Kidney capillary endothelial cell (primary cell): ENCODE measurements at regions not wholly inside any gene's neighbourhood (a gene's known extent, or its start where the extent isn't known, plus 50 kb on each side); places are given as distances from the start of the nearest gene placed in this dataset.

ENCODE experiments used
- DNase-seq: peaks from one replicate; pipeline ENCODE4 v3.0.0-alpha.2; 2018; ENCODE audit warnings: low spot score

DNA sequence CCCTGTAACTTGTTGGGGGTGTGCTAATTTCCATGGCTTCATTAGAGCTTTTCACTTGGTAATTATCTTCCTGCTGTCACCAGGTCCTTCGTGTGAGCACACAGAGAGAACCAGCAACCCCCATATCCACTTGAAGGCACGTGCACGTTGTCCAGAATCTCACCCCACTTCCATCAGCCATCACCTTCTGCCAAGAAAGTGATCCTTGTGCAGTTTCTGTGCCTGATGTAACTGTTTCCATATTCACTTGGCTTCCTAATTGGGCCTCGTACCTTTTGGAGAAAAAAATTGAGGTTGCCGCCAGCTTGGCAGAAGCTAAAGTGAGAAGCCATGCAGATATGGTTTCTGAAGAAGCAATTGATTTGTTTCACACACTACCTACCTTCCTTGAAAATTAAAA lies 153.7 kb upstream of the TSHZ2 start:
- DNase-seq, result no peak

DNA sequence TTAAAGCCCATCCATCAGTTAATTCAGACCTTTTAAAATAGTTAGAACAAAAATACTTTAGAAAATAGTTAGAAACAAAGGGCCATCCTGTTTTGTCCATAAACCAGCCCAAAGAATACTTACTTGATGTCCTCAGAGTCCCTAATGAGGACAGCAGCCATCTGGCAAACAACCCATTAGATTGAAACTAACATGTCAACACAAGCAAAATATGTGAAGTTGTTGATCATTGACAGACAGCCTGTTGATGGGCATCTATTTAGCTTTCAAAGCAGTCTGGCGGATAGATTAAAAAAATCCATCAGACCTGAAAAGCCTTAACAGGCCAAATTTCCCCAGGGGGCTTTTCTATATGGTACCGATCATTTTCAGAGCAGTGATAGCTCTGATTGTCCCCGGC lies 154.2 kb upstream of the TSHZ2 start:
- DNase-seq, result no peak

DNA sequence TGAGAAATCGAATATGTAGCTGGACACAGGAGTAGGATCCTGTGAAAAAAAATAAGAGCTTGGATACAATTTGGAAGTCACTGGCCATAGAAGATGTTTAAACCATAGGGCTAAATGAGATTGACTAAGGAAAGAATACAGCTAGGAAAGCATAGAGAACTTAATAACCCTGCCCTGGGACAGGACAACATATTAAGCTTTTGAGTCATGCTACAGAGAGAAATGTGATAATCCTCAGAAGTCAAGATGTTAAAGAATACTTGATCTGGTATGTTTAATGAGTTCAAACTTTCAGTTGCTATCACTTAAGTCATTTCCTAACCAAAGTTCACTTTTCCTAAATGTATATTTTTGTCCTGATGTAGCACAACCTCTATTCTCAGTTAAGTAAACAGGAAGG lies 154.6 kb upstream of the TSHZ2 start:
- DNase-seq, result no peak

DNA sequence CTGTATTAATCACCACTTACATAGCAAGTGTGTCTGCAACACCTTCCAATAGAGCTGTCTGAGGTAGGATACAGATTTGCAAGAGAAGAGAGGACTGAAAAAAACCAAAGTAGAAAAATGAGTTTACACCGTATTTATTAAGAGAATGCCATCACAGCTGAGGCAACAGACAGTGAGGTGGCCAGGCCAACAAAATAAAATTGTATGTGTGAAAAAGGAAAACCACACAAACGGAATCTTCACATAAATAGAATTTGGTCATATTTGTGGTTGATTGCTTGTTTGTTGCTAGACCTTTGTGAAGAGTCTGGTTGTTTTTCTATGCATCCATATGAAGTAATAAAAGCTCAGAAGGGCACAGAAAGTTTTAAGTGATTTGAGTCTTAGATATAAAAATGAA lies 157.8 kb upstream of the TSHZ2 start:
- DNase-seq, result no peak

DNA sequence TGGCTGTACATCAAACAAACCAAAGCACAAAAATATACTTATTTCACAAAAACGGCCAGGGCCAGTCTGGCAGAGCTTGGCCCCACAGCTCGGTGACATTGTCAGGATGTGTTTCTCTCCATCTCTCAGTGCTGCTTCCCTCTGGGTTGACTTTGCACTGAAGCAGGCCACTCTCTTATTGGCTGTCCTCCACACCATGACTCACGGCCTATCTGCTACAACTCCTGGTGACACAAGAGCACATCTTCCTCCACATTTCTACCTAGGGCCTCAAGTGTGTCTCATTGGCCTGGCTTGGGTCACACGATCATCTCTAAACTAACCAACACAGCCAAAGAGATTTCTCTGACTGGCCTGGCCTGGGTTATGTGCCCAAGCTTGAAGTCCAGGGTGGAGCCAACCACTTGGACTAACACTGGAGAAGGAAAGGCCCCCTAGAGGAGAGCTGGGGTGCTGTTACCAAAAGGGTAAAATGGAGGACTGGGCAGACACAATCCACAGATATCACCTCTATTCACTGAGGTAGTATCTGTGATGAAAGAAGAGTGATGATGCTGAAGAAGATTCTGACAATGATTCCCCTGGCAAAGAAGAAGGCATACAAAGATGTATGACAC lies 159.8 kb upstream of the TSHZ2 start:
- DNase-seq, result no peak

DNA sequence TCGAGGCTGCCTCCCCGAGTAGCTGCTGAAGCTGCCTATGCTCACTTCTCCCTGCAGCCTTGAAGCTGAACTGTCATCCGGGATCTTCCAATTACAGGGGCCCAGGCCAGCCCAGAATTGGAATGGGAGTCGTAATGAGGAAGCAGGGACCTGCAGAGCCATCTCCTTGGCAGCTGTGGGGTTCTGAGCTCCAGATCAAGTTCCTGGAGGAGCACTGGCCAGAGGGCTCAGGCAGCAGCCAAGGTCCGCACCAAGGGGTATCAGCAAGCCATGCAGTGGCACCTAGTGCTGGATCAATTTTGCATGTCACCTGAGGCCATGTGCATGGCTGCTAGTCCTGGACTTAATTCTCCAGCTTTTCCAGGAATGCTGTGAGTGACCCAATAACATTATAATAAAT lies 163.2 kb upstream of the TSHZ2 start:
- no peak for DNase-seq

DNA sequence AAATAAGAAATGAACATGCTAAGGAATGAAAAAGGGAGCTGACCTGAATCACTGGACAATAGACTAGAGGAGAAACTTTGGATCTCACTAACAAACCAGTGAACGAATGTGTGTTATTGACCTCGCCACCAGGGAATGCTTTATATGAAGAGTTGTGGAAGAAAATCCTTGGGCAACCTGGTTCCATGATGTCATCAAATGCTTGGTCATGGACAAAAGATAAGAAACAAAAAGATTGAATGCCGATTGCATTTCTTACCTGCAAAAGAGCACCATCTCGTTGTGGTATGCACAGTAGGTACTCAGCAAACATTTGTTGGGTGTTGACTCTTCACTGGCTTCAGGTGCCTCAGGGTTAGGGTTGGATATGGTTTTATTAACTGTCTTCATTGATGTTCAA lies 165.2 kb upstream of the TSHZ2 start:
- no peak for DNase-seq

DNA sequence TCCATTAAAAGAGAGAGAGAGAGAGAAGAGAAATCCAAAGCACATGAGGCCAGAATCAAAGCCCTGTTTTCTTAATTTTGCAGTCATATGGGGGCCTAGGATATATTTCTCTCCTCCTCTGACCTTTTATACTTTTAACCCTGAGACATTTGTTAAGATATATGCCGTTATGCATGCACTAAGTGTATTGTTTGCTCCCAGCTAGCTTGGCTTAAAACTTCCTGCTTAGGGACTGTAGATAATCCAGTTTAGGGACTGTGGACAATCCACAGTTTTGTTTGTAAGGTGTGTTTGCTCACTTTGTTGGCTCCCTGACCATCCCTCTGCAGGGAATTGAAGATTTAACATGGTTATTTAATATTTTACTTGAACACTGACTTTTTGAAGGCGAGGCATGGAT lies 166.3 kb upstream of the TSHZ2 start:
- DNase-seq, result no peak

DNA sequence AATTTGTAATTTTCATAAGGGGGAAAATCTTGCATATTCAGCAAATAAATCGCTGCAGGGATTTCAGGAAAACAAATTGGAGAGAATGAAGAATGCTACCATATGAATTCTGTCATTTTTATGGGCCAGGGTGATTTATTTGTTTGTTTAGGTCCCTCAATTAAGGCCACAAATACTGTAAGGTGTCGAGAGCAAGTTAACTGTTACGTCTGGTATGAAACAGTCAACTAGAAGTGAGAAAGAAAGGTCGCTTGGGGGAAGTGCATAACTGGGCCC lies 166.9 kb upstream of the TSHZ2 start:
- no peak for DNase-seq

DNA sequence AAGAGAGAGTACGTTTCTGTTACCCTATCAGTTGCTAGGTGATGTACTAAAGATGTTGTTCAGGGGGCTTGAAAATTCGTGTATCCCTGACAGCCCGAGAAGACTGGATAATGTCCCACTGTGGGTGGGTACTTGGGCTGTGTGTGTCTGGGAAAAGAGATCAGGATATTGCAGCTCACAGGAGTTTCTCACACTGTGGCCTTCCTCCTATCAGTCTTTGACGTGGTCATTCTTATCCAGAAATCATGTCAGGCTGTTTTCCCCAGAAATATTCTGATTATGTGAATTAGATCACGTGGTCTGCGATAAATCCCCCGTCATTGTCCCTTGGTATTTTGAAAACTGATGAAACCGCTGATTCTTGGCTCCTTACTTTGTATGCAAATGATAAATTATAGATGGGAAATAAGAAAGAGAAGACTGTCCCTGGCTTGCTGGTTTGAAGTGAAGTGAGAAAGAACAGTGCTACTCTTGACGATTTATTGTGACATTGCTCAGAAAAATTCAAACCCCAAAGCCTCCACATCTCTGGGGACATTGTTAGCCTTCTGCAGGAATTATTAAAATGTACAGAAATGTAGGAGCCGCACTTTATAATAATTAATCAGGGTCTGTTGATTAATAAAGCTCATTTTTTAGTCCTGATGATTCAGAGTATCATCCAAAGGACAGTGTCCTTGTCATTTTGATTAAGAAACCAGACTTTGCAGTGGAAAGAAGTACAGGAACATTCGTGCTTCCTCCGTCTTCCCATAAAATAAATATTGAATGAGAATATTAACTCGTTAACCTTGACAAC lies 167.5 kb upstream of the TSHZ2 start:
- DNase-seq, result no peak

DNA sequence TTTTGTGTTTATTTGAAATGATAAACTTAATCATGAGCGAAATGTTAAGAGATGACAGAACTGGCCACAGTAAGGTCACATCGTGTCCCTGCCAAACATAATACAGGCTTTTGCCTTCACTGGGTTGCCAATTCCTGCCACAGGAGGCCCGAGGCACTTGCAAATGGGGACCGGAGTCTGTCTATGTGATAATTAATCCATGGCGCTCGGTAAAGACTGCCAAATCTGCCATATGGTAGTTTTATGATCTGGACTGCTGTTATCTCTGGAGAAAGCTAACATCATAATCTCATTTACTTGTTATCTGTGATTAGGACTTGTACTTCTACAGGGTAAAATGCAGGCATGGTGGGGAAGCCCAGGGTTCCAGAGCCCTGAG lies 170.5 kb upstream of the TSHZ2 start:
- DNase-seq, result no peak

DNA sequence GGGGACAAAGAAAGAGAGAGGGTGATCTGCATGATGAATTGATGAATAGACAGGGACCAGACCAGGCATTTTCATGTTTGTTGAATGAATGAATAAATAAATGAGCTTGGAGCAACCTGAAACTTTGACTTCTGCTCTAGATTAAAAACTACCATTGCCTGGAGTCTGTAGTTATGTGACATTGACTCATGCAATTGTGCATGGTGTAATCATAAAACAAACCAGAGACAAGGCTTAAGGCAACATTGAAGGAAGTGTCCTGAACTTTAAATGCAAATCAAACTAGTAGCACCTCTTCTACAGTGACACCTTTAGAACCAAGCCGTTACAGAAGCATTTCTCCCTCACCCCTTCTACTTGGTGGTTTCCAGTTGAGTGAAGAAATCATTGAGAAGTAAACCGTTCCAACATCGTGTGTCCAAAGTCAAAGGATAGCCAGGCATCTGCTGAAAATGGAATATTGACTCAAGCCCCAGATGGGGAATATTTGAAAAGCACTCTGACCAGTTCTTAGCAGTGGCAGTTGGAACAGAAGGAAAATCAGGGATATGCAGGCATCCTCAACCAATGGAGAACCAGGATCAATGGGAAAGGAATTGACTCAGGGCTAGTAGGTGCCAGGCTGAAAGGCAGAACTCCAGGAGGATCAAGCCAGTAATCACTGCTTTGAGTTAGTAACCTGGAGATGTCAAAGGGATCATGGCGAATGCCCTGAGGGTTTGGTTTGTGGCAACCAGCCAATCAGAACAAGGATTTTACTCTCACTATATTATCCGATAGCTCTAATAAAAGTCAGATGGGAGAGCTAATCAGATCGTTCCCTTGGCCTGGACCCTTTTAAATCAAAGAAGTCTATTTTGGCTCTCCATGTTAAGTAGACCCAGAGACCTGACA lies 171.2 kb upstream of the TSHZ2 start:
- no peak for DNase-seq

DNA sequence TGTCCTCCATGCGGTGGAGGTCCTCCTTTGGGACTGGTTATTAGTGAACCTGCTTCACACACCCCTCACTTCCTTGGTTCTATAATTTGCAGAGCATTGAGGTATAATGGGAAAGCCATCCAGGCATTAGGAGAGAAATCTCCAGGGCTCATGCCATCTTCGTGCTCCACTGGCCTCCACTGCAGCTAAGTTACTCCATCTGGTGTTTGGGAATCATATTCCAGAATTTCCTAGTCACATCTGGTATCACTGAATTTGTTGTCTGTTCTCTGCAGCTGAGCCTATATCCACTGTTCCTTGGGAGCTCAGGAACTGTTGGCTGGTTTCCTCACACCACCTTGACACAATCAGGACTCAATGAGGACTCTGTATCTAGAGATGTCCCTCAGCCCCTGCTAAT lies 173.0 kb upstream of the TSHZ2 start:
- DNase-seq, result no peak

DNA sequence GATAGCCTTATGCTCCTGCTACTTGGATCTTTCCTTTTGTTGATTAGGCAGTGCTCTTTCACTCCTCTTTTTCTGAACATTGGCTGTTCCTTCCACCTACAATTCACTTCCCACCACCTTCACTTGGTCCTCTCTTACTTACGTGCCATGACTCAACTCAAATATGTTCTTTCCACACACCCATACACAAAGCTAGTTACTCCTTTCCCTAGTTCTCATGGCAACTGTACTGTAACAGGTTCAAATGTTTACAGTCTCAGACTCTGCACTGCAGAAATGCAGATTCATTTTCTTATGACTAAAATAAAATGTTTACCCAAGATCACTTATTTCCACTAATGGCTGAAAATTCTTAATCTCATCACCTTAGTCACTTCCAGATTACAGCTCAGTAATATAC lies 174.0 kb upstream of the TSHZ2 start:
- DNase-seq, result no peak

DNA sequence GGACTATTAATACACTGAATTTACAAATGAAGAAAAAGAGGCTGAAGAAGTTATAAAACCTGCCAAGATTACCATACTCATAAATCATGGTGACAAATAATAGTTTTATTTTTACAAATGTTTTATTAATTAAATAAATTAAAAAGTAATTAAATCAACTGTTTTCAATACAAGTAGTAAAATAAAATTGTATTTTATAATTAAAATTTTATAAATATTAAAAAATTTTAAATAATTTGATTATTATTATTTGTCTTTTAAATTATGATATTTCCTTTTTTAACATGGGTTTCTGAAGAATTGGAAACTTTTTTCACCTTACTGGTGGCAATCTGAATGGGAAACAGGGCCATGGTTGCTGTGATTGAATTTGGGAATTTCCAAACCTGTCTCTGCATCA lies 177.3 kb upstream of the TSHZ2 start:
- no peak for DNase-seq

DNA sequence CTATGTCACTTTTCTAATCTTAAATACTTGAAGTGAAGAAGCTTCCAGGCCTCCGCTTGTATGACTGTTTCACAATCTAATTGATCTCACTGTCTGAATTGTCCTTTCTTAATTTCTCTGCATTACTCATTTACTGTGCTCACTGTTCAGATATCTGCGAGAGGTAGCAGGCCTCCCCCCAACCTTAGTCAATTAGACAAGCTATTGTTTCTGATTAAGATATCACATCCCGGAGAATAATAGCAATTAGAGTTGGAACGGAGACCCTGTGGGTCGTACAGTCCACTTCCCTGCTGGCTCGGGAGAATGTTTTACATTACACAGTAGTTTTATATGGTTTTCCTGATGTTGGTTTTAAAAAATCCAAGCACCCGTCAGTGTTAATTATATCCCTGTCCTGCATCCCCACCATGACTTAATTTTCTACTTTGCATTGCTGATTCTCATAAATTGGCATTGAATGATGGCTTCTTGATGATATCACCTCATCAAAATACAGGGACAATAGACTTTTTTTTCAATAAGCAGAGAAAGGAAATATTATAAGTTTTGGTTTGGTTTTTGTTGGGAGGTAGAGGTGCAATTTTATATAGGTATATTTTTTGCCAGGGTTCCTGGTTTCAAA lies 178.7 kb upstream of the TSHZ2 start:
- no peak for DNase-seq

DNA sequence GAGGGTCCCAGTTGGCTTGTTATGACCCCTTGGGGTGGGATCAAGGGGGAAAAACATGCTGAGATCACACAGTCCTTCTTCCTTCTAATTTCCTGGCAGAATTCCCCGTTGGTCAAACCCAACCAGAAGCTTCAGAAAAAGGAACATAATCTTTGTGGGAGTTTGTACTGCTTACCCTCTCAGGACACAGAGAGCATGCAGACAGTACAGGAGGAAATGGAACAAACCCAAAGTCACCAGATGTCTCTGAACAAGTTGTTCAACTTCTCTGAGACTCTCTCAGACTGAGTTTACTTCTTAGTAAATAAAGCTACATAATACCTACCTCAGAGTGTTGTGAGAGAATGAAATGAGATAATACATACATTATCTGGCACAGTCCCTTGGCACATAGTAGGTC lies 181.1 kb upstream of the TSHZ2 start:
- DNase-seq, result no peak

DNA sequence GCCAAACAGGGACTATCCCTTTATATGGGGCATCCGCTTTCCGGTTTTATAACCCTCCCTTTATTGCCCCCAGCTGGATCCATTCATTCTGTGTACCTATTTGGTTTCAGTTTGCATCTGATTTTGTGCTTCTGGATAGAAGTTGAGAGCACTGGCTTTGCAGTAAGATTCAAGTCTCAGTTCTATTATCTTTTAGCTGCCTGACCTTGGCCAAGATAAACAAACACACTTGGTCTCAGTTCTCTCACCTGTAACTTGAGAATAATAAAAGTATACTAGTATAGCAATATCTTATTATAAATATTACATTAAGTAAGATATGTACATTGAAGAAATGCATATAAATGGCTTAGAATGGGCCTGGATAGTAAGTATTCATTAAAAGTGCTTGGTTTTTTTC lies 182.4 kb upstream of the TSHZ2 start:
- no peak for DNase-seq

DNA sequence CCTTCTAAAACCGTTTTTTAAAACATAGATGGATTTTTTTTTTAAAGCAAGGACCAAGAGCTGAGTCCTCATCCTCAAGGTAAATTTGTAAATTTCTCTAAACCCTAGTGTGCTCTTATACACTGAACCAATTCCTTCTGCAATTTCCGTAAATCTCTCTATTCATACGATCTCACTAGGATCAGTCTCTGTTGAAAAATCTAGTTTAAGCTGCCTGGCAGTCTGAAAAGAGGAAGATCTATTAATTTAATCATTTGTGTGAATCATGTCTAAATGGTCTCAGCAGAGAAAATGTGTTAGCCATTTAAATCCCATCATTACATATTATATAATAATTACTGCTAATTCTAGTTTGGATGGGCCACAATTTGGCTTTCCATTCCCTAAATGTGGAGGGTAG lies 184.2 kb upstream of the TSHZ2 start:
- no peak for DNase-seq

DNA sequence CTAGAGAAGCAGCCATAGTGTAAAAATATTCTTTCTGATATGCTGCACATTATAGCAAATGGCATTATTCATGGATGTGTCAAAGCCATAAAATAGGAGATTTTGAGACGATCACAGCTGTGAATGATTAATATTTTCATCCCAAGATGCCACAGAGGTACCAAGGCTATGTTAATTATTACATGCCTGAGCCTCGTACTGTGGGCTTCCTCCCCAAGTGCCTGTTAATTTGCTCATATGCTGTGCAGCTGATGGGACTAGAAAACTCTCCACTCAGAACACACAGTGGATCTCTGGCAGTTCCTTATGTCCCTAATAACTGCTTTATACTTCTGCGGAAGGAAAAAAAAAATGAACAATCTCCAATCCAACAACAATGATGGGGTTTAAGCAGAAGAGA lies 184.9 kb upstream of the TSHZ2 start:
- no peak for DNase-seq

DNA sequence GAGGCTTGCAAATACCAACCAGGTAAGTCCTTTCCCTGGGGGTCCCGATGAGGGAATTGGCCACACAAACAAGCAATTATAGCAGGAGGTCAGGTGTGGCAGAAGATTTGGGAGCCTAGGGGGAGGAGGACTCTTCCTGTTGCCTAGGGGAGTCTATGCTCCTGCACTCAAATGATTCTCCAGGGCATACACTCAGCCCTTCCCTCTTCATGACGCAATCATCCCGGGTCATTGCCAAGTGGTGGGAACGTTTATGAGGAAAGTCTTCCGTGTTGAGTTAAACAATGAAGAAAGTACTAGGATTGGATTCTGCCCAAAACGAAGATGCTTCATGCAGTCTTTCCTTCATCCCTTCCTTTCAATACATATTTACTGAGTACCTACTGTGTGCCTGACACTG lies 186.5 kb upstream of the TSHZ2 start:
- DNase-seq, result no peak

DNA sequence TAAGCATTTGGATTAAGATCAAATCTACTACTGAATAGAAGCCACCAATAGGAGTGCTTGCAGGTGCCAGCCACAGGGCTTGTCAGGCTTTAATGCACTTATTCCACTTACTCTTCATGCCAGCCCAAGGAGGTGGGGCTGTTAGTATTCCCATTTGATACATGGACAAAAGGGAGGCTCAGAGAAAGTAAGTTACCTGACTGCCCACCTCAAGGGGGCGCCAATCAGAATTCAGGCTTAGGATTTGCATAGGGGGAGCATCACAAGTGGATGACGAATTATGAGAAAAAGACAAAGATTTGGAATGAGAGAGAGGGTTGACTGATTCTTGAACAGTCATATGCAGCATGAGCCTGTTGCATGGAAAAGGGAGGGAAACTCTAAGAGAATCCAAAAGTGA lies 188.4 kb upstream of the TSHZ2 start:
- DNase-seq, result no peak

DNA sequence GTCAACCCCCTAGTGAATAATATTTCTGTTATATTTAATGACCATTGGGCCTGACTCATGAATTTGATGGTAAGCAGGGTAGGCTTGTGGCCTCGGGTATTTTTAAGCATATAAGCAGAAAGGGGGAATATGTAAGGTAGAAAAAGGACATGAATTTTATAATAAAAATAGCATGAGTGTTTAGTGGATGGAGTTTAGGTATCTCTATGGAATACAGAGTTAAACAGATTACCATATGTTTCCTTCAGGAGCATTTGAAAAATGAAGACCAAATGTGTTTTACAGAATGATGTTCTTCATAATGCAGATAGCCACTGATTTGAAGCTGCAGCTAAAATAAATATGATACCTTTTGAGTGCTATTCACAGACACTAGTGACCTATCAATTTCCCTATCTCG lies 191.7 kb upstream of the TSHZ2 start:
- DNase-seq, result no peak
